Upper lobe of left lung (tissue), 6 donors: ENCODE measurements at regions not wholly inside any gene's neighbourhood (a gene's known extent, or its start where the extent isn't known, plus 50 kb on each side); places are given as distances from the start of the nearest gene placed in this dataset.
"Not testable (repeated sequence)": the region's sequence is repeated elsewhere in the genome, so short reads cannot be mapped to it uniquely, and the experiment has no call there.

Experiments
- ATAC-seq, 2 donors: fragments of 200-7000 bp; cut with Tn5 transposase; one replicate each; pipeline ENCODE4 v1.9.1; 2022; ENCODE audit warnings: mild to moderate bottlenecking in 2 of 2, moderate library complexity in 2 of 2; ENCODE audit not compliant: low FRiP score in 2 of 2
- DNase-seq, 2 donors: peaks; one replicate each; pipeline ENCODE4 v3.0.0-alpha.2; 2019 to 2020
- H3K27ac ChIP-seq, 4 donors: fragments of 200-600 bp; sonication (generic); one replicate each; pipeline ENCODE4 v1.5.1; 2016 to 2019
- H3K27me3 ChIP-seq, 4 donors: fragments of 200-600 bp; sonication (generic); one replicate each; pipeline ENCODE4 v1.5.1; 2017 to 2019
- H3K36me3 ChIP-seq, 4 donors: fragments of 200-600 bp; sonication (generic); one replicate each; pipeline ENCODE4 v1.5.1; 2016 to 2019
- H3K4me1 ChIP-seq, 4 donors: fragments of 200-600 bp; sonication (generic); one replicate each; pipeline ENCODE4 v1.5.1; 2018 to 2019
- H3K4me3 ChIP-seq, 4 donors: fragments of 200-600 bp; sonication (generic); one replicate each; pipeline ENCODE4 v1.5.1; 2017 to 2019; ENCODE audit warnings: mild to moderate bottlenecking in 2 of 4, moderate library complexity in 1 of 4
- H3K9me3 ChIP-seq, 4 donors: fragments of 200-600 bp; sonication (generic); one replicate each; pipeline ENCODE4 v1.5.1; 2018 to 2019
- CTCF ChIP-seq, 6 experiments: fragments of 450-650 bp in 4 of 6; fragments of 200-600 bp in 2 of 6; sonication (generic) in 2 of 6; IDR thresholded peaks; one replicate each; pipeline ENCODE4 v1.5.1; 2016 to 2019; ENCODE audit warnings: antibody characterized with exemption in 6 of 6
- EP300 ChIP-seq, 4 donors: sonication (generic); formaldehyde crosslinking; IDR thresholded peaks; one replicate each; pipeline ENCODE4 v1.5.1; 2017; ENCODE audit warnings: antibody characterized with exemption in 4 of 4, control low read depth in 2 of 4
- WGBS, 2 donors: methylation state at CpG; one replicate each; pipeline ENCODE4 v1.1.5; 2017 to 2018; 5-methylcytosine and 5-hydroxymethylcytosine counted together
- donor health status: DM: no; HTN: no; CAD: no; lungs with moderate emphysema.
- donor health status: DM: no; HTN: yes; CAD: no; lungs with severe emphysema.

- ATAC-seq, H3K4me3 ChIP-seq, H3K27ac ChIP-seq, H3K36me3 ChIP-seq, H3K4me1 ChIP-seq, DNase-seq, H3K9me3 ChIP-seq, H3K27me3 ChIP-seq: not testable (repeated sequence)
- no CpG with 5 or more reads among the region's 2 CpGs for WGBS, 2 donors
Measured at GRCh38 chr1:206256935-206257334, 53.6 kb downstream of the SRGAP2 start.

- ATAC-seq, H3K4me3 ChIP-seq, H3K27me3 ChIP-seq, DNase-seq, H3K9me3 ChIP-seq, H3K4me1 ChIP-seq, H3K27ac ChIP-seq, H3K36me3 ChIP-seq: not testable (repeated sequence)
- WGBS, 2 donors: 50% methylated on average over 5 of the region's 5 CpGs; no CpG with 5 or more reads in 1 of the 2 donors
Measured at GRCh38 chr1:206261473-206261872, 58.1 kb downstream of the SRGAP2 start.

DNA sequence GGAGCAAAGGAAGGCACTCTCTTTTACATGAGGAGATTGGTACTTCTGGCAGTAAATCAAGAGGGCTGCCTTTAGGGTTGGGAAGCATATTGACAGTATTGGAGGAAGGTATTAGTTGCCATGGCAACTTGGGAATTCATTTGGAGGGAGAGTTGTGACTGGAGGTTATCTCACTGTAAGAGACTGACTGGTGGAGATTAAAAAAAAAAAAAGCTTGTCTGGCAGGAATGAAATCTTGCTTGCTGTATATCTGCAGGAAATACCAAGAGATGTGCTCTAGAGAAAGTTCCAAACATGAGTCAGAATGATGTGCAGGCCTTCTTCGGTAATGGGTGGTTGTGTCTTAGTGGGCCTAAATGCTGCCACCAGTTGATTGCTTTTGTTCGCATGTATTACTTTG is 59.1 kb downstream of the SRGAP2 start:
- not testable (repeated sequence) for H3K4me1 ChIP-seq, H3K9me3 ChIP-seq, DNase-seq, H3K4me3 ChIP-seq, H3K27me3 ChIP-seq, H3K27ac ChIP-seq, H3K36me3 ChIP-seq
- peak in 1 of 2 donors; percentile 44 for ATAC-seq
- no CpG with 5 or more reads among the region's 2 CpGs for WGBS, 2 donors

GRCh38 chr1:206264916-206265315 is 61.6 kb downstream of the SRGAP2 start:
- H3K9me3 ChIP-seq, DNase-seq, H3K27ac ChIP-seq, H3K4me3 ChIP-seq, H3K4me1 ChIP-seq, H3K27me3 ChIP-seq, ATAC-seq, H3K36me3 ChIP-seq: not testable (repeated sequence)
- WGBS, 2 donors: no CpG with 5 or more reads among the region's 2 CpGs

- not testable (repeated sequence) for H3K27ac ChIP-seq, H3K36me3 ChIP-seq, H3K4me3 ChIP-seq, H3K27me3 ChIP-seq, H3K4me1 ChIP-seq, ATAC-seq, H3K9me3 ChIP-seq, DNase-seq
- no CpG with 5 or more reads among the region's 4 CpGs for WGBS, 2 donors
Measured at GRCh38 chr1:206271153-206271552, 67.8 kb downstream of the SRGAP2 start.

DNA sequence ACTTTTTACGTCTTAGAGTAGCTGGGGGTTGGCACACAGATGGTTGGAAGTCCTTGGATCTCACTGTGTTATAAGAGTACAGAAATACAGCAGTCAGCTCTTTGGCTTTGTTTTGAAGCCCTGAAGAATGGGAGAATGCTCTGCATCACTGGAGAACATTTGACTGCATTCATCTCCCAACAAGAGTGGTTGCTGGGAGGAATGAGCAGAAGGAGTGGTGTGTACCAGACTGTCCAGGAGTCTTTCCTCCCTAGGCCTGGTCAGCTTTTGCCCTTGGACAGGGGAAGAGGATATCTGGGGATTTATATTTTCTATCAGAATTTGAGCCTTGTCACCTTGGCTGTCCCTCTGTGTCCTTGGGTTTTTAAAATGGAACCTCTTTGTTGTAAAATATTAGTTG is 69.8 kb downstream of the SRGAP2 start:
- H3K4me3 ChIP-seq, H3K27ac ChIP-seq, H3K27me3 ChIP-seq, H3K36me3 ChIP-seq, DNase-seq, H3K4me1 ChIP-seq, H3K9me3 ChIP-seq: not testable (repeated sequence)
- 63% methylated on average over 1 of the region's 1 CpG; no CpG with 5 or more reads in 1 of the 2 donors for WGBS, 2 donors
- ATAC-seq: peak in 1 of 2 donors; percentile 19

DNA sequence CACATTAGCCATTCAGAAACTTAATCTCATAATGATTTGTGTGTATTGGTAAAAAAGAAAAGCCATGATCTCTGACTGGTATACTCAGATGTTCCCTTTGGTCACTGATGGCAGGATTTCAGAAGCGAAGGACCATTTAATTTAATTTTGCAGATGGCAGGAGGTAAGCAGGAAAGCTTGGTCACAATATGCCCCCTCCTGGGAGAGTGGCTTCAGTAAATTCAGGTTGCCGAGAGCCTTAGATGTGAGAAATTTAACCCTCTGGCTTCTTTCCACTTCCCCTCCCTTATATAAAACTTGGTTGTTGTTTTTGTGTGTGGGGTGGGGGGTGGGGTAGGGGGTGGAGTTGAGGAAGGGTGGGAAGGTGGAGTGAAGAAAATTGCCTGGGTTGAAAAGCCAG is 72.8 kb downstream of the SRGAP2 start:
- DNase-seq, H3K9me3 ChIP-seq, H3K27ac ChIP-seq, H3K4me3 ChIP-seq, ATAC-seq, H3K27me3 ChIP-seq, H3K4me1 ChIP-seq, H3K36me3 ChIP-seq: not testable (repeated sequence)
- 20 to 33% methylated on average over 1 of the region's 2 CpGs for WGBS, 2 donors

DNA sequence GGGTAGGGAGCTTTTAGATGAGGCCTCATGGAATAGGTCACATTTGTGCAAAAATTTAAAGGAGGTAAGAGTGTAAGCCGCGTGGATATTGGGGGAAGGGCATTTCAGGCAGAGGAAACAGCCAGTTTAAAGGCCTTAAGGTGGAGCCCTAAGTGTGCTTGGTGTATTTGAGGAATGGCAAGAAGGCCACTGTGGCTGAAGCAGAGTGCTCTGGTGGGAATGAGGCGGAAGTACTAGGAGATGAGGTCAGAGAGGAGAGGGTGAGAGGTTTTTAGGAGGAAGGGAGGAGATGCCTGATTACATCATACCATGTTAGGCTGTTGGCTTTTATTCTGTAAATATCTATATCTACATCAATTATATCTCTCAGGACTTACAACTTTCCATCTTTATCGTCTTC is 75.3 kb downstream of the SRGAP2 start:
- not testable (repeated sequence) for H3K27ac ChIP-seq
- ATAC-seq: peak; percentile 69 to 78

DNA sequence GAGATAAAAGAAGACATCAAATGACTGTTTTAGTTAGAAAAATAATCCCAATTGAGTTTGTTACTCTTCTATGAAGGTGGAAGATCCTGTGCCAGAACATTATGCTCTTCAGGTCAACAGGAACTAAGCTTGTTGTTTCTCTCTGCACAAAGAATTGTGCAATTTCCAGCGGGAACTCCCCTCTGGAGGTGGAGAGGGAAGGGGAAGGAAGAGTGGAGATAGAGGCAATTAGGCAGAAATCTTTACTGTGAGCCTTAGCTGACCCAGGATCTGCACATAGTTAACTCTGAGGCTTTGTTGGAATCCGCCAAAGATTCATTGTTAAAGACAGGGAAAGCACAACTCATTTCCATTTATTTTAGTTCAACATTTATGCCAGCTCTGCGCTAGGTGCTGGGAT is 77.3 kb downstream of the SRGAP2 start:
- H3K27ac ChIP-seq, H3K4me3 ChIP-seq, H3K4me1 ChIP-seq, H3K9me3 ChIP-seq, H3K27me3 ChIP-seq, H3K36me3 ChIP-seq, DNase-seq: not testable (repeated sequence)
- peak in 1 of 2 donors; percentile 49 for ATAC-seq
- WGBS, 2 donors: 50% methylated on average over 1 of the region's 3 CpGs; no CpG with 5 or more reads in 1 of the 2 donors

More for the DNA sequence above, 75.3 kb downstream of the SRGAP2 start:
- H3K4me1 ChIP-seq, H3K36me3 ChIP-seq, H3K9me3 ChIP-seq, H3K27me3 ChIP-seq, H3K4me3 ChIP-seq: not testable (repeated sequence)
- WGBS, 2 donors: 37 to 38% methylated on average over 3 of the region's 4 CpGs
- DNase-seq: peak in 1 of 2 donors; percentile 72
- TF ChIP-seq CTCF (IDR thresholded peaks at IDR 0.05): peak in 1 of 6 experiments; percentile 11
- TF ChIP-seq EP300 (IDR thresholded peaks at IDR 0.05): peak in 1 of 4 donors; percentile 26

GRCh38 chr1:206281912-206282654 is 78.7 kb downstream of the SRGAP2 start:
- not testable (repeated sequence) for H3K27ac ChIP-seq, H3K27me3 ChIP-seq, DNase-seq, H3K9me3 ChIP-seq, H3K36me3 ChIP-seq, H3K4me1 ChIP-seq, H3K4me3 ChIP-seq
- no CpG with 5 or more reads among the region's 2 CpGs for WGBS, 2 donors
- ATAC-seq: peak in 1 of 2 donors; percentile 91

DNA sequence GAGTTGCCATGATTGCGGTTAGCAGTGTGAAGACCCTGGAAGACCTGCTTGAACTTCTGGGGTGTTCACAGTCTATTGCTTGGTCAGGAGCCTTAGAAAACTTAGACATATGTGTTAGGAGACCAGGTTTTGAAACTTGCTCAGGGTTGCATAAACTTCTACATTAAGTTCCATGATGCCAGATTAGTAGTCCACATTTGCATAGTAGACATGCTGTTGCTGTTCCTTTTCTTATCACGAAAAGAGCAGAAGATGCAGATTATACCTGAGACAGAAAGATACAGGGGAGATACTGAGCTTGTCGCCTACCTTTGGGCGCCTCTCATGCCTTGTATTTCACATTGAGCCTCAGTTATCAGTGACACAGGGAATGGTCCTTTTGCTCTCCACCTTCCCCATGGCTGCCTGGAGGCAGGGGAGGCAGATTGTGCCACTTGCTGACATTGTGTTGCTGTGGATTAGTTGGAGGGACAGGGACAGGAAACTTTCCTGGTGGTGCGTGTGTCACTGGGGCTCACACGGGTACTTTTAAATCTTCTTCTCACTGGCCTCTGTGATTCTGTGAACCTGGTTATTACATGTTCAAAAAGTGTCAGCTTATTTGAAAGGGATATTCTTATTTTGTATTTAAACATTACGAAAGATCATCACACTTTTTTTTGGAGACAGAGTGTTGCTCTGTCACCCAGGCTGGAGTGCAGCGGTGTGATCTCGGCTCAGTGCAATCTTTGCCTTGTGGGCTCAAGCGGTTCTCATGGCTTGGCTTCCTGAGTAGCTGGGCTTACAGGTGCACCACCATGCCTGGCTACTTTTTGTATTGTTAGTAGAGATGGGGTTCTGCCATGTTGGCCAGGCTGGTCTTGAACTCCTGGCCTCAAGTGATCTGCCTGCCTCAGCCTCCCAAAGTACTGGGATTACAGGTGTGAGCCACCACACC is 82.0 kb downstream of the SRGAP2 start:
- WGBS, 2 donors: 93% methylated on average over 5 of the region's 10 CpGs; no CpG with 5 or more reads in 1 of the 2 donors
- not testable (repeated sequence) for ATAC-seq, H3K4me3 ChIP-seq

DNA sequence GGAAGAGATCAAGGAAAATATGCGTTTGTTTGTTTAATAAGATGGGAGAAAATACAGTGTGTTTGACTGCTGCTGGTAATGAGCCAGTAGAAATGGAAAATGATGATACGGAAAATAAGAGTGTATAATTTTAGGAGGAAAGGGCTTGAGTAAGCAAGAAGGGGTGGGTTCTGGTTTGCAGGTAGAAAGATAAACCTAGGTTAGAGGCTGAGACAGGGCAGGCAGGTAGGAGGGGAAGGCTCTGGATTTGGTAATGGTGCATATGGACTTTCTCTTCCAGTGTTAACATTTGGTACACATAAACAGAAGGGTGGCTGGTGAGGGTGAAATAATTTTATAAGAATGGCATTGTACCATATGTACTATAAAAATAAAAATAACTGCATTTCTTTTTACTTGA is 84.4 kb downstream of the SRGAP2 start:
- not testable (repeated sequence) for H3K9me3 ChIP-seq, H3K4me3 ChIP-seq, ATAC-seq, H3K4me1 ChIP-seq, H3K36me3 ChIP-seq, H3K27me3 ChIP-seq, DNase-seq, H3K27ac ChIP-seq
- WGBS, 2 donors: no CpG with 5 or more reads among the region's 2 CpGs

More for the DNA sequence above, 82.0 kb downstream of the SRGAP2 start:
- not testable (repeated sequence) for DNase-seq, H3K36me3 ChIP-seq, H3K27me3 ChIP-seq, H3K4me1 ChIP-seq, H3K9me3 ChIP-seq, H3K27ac ChIP-seq
